ENCODE measurements at regions not wholly inside any gene's neighbourhood (a gene's known extent, or its start where the extent isn't known, plus 50 kb on each side); places are given as distances from the start of the nearest gene placed in this dataset.
"Not testable (repeated sequence)": the region's sequence is repeated elsewhere in the genome, so short reads cannot be mapped to it uniquely, and the experiment has no call there.

GRCh38 chr2:101645886-101646285 is 51.6 kb upstream of the MAP4K4 start:
- not testable (repeated sequence) for H3K27me3 Mint-ChIP-seq, H3K9me3 Mint-ChIP-seq, H3K4me3 Mint-ChIP-seq, H3K36me3 Mint-ChIP-seq, H3K27ac Mint-ChIP-seq, ATAC-seq, H3K4me1 Mint-ChIP-seq

- no peak for ATAC-seq
- Mint-ChIP-seq H3K4me1 (peaks cover 5% of the 10 kb centered on the region), H3K9me3 (no peaks in the 10 kb centered on the region), H3K27me3 (no peaks in the 10 kb centered on the region), H3K36me3 (no peaks in the 10 kb centered on the region), H3K4me3 (no peak overlapping the region), H3K27ac (no peak overlapping the region)
Measured at GRCh38 chr2:101644842-101645383, 52.6 kb upstream of the MAP4K4 start.

- Mint-ChIP-seq H3K36me3 (no peaks in the 10 kb centered on the region), H3K4me1 (peaks cover under 1% of the 10 kb centered on the region), H3K27me3 (no peaks in the 10 kb centered on the region), H3K4me3 (no peak overlapping the region), H3K27ac (no peak overlapping the region), H3K9me3 (no peaks in the 10 kb centered on the region)
- ATAC-seq: no peak
Measured at GRCh38 chr2:101643004-101643524, 54.4 kb upstream of the MAP4K4 start.

- Mint-ChIP-seq H3K9me3 (no peaks in the 10 kb centered on the region), H3K27me3 (no peaks in the 10 kb centered on the region), H3K27ac (no peak overlapping the region), H3K36me3 (no peaks in the 10 kb centered on the region), H3K4me1 (peaks cover 2% of the 10 kb centered on the region), H3K4me3 (no peak overlapping the region)
- no peak for ATAC-seq
Measured at GRCh38 chr2:101638817-101639605, 58.5 kb upstream of the MAP4K4 start.

- H3K27ac Mint-ChIP-seq: no peak overlapping the region
- H3K27me3 Mint-ChIP-seq: no peaks in the 10 kb centered on the region
- ATAC-seq: no peak
- no peaks in the 10 kb centered on the region for H3K9me3 Mint-ChIP-seq
- H3K4me3 Mint-ChIP-seq: no peak overlapping the region
- H3K36me3 Mint-ChIP-seq: no peaks in the 10 kb centered on the region
- H3K4me1 Mint-ChIP-seq: peaks cover 4% of the 10 kb centered on the region
Measured at GRCh38 chr2:101638181-101638711, 59.3 kb upstream of the MAP4K4 start.

- H3K36me3 Mint-ChIP-seq: no peaks in the 10 kb centered on the region
- H3K27me3 Mint-ChIP-seq: no peaks in the 10 kb centered on the region
- ATAC-seq: no peak
- H3K9me3 Mint-ChIP-seq: no peaks in the 10 kb centered on the region
- no peak overlapping the region for H3K27ac Mint-ChIP-seq
- H3K4me1 Mint-ChIP-seq: peaks cover 20% of the 10 kb centered on the region
- no peak overlapping the region for H3K4me3 Mint-ChIP-seq
Measured at GRCh38 chr2:101630224-101630949, 67.1 kb upstream of the MAP4K4 start.

- H3K36me3 Mint-ChIP-seq: no peaks in the 10 kb centered on the region
- peak overlapping the region; percentile 69 for H3K27ac Mint-ChIP-seq
- H3K4me1 Mint-ChIP-seq: peaks cover 37% of the 10 kb centered on the region
- no peak overlapping the region for H3K4me3 Mint-ChIP-seq
- no peak for ATAC-seq
- H3K27me3 Mint-ChIP-seq: no peaks in the 10 kb centered on the region
- no peaks in the 10 kb centered on the region for H3K9me3 Mint-ChIP-seq
Measured at GRCh38 chr2:101628030-101628392, 69.5 kb upstream of the MAP4K4 start.

GRCh38 chr2:101627285-101628029 is 70.0 kb upstream of the MAP4K4 start:
- H3K27me3 Mint-ChIP-seq: no peaks in the 10 kb centered on the region
- H3K36me3 Mint-ChIP-seq: no peaks in the 10 kb centered on the region
- no peaks in the 10 kb centered on the region for H3K9me3 Mint-ChIP-seq
- H3K4me1 Mint-ChIP-seq: peaks cover 42% of the 10 kb centered on the region
- peak overlapping the region; percentile 69 for H3K27ac Mint-ChIP-seq
- no peak overlapping the region for H3K4me3 Mint-ChIP-seq
- no peak for ATAC-seq

- not testable (repeated sequence) for H3K36me3 Mint-ChIP-seq, H3K9me3 Mint-ChIP-seq, ATAC-seq, H3K27me3 Mint-ChIP-seq
- peak overlapping the region; percentile 60 for H3K4me3 Mint-ChIP-seq
- H3K27ac Mint-ChIP-seq: peak overlapping the region; percentile 99
- H3K4me1 Mint-ChIP-seq: peaks cover 57% of the 10 kb centered on the region
Measured at GRCh38 chr2:101625814-101626213, 71.7 kb upstream of the MAP4K4 start.

GRCh38 chr2:101625387-101625786 is 72.1 kb upstream of the MAP4K4 start:
- ATAC-seq: peak; percentile 82
- H3K4me1 Mint-ChIP-seq: peaks cover 62% of the 10 kb centered on the region
- no peaks in the 10 kb centered on the region for H3K27me3 Mint-ChIP-seq
- peak overlapping the region; percentile 40 for H3K4me3 Mint-ChIP-seq
- no peaks in the 10 kb centered on the region for H3K9me3 Mint-ChIP-seq
- H3K27ac Mint-ChIP-seq: peak overlapping the region; percentile 99
- H3K36me3 Mint-ChIP-seq: no peaks in the 10 kb centered on the region

GRCh38 chr2:101624706-101625332 is 72.7 kb upstream of the MAP4K4 start:
- H3K36me3 Mint-ChIP-seq: no peaks in the 10 kb centered on the region
- H3K27me3 Mint-ChIP-seq: no peaks in the 10 kb centered on the region
- ATAC-seq: no peak
- no peaks in the 10 kb centered on the region for H3K9me3 Mint-ChIP-seq
- H3K27ac Mint-ChIP-seq: peak overlapping the region; percentile 99
- H3K4me3 Mint-ChIP-seq: no peak overlapping the region
- H3K4me1 Mint-ChIP-seq: peaks cover 65% of the 10 kb centered on the region

- Mint-ChIP-seq H3K36me3 (no peaks in the 10 kb centered on the region), H3K9me3 (no peaks in the 10 kb centered on the region), H3K27me3 (no peaks in the 10 kb centered on the region), H3K4me3 (peak overlapping the region; percentile 72), H3K27ac (peak overlapping the region; percentile 99), H3K4me1 (peaks cover 74% of the 10 kb centered on the region)
- ATAC-seq: peak; percentile 92
Measured at GRCh38 chr2:101623031-101623521, 74.4 kb upstream of the MAP4K4 start.

- H3K9me3 Mint-ChIP-seq: no peaks in the 10 kb centered on the region
- peaks cover 69% of the 10 kb centered on the region for H3K4me1 Mint-ChIP-seq
- ATAC-seq: peak; percentile 87
- H3K27me3 Mint-ChIP-seq: no peaks in the 10 kb centered on the region
- H3K36me3 Mint-ChIP-seq: no peaks in the 10 kb centered on the region
- peak overlapping the region; percentile 72 for H3K4me3 Mint-ChIP-seq
- H3K27ac Mint-ChIP-seq: peak overlapping the region; percentile 99
Measured at GRCh38 chr2:101622210-101623030, 75.1 kb upstream of the MAP4K4 start.

- Mint-ChIP-seq H3K4me3 (no peak overlapping the region), H3K9me3 (no peaks in the 10 kb centered on the region), H3K27ac (no peak overlapping the region), H3K4me1 (peaks cover 46% of the 10 kb centered on the region), H3K27me3 (no peaks in the 10 kb centered on the region), H3K36me3 (no peaks in the 10 kb centered on the region)
- ATAC-seq: no peak
Measured at GRCh38 chr2:101619191-101619591, 78.3 kb upstream of the MAP4K4 start.
